ENCODE measurements at regions not wholly inside any gene's neighbourhood (a gene's known extent, or its start where the extent isn't known, plus 50 kb on each side); places are given as distances from the start of the nearest gene placed in this dataset.

- TF ChIP-seq, protein P1, sequence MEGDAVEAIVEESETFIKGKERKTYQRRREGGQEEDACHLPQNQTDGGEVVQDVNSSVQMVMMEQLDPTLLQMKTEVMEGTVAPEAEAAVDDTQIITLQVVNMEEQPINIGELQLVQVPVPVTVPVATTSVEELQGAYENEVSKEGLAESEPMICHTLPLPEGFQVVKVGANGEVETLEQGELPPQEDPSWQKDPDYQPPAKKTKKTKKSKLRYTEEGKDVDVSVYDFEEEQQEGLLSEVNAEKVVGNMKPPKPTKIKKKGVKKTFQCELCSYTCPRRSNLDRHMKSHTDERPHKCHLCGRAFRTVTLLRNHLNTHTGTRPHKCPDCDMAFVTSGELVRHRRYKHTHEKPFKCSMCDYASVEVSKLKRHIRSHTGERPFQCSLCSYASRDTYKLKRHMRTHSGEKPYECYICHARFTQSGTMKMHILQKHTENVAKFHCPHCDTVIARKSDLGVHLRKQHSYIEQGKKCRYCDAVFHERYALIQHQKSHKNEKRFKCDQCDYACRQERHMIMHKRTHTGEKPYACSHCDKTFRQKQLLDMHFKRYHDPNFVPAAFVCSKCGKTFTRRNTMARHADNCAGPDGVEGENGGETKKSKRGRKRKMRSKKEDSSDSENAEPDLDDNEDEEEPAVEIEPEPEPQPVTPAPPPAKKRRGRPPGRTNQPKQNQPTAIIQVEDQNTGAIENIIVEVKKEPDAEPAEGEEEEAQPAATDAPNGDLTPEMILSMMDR (IDR thresholded peaks at IDR 0.05): no peak
- no peak for TF ChIP-seq POLR2A (IDR thresholded peaks at IDR 0.05)
Observed at GRCh38 chr18:75845413-75845812, 417.9 kb upstream of the SMIM21 start.

All from adrenal gland (tissue), 5 donors.